H1 (cell line): ENCODE measurements at regions not wholly inside any gene's neighbourhood (a gene's known extent, or its start where the extent isn't known, plus 50 kb on each side); places are given as distances from the start of the nearest gene placed in this dataset.

Experiments used
- CTCF ChIA-PET: fragments of 300-600 bp; sonication (Branson Sonifier 250); formaldehyde crosslinking; loops from one replicate; lab custom pipeline; 2021; ENCODE audit not compliant: partially characterized antibody; lab: Charles Lee
- POLR2A ChIA-PET: fragments of 300-600 bp; sonication (Branson Sonifier 250); formaldehyde crosslinking; loops from one replicate; lab custom pipeline; 2021; ENCODE audit warnings: inconsistent platforms; ENCODE audit not compliant: partially characterized antibody; lab: Charles Lee
- DNase-seq, 2 experiments: peaks; one replicate each; pipeline versions ENCODE4 v3.0.0 to v3.0.0-alpha.2; 2010 to 2022; ENCODE audit warnings: low spot score in 2 of 2, low read depth in 1 of 2, mixed read lengths in 1 of 2
- FAIRE-seq: peaks from 2 replicates; lab custom pipeline; 2011; peaks lifted over from hg19 to GRCh38; lab: Jason Lieb, UNC
- H2AFZ ChIP-seq: 2 replicates; pipeline ENCODE4 v1.8.1; 2012; ENCODE audit warnings: low read length, inconsistent platforms
- H2AK5ac ChIP-seq: 2 replicates; pipeline ENCODE4 v1.6.1; 2013; ENCODE audit warnings: low read depth, low read length
- H2BK120ac ChIP-seq: replicated peaks from 2 replicates; pipeline ENCODE3; 2013; ENCODE audit warnings: low read depth, low read length, inconsistent platforms
- H2BK12ac ChIP-seq: 2 replicates; pipeline ENCODE4 v1.6.1; 2013; ENCODE audit warnings: low read depth, low read length
- H2BK15ac ChIP-seq: 2 replicates; pipeline ENCODE4 v1.6.1; 2013; ENCODE audit warnings: low read length
- H2BK20ac ChIP-seq: 2 replicates; pipeline ENCODE4 v1.6.1; 2013; ENCODE audit warnings: low read length
- H2BK5ac ChIP-seq: 2 replicates; pipeline ENCODE4 v1.6.1; 2013; ENCODE audit warnings: low read depth, low read length
- H3K14ac ChIP-seq: 2 replicates; pipeline ENCODE4 v1.6.1; 2013; ENCODE audit warnings: inconsistent platforms; ENCODE audit not compliant: insufficient read length
- H3K18ac ChIP-seq: 2 replicates; pipeline ENCODE4 v1.6.1; 2013; ENCODE audit warnings: low read length; ENCODE audit errors: extremely low read depth
- H3K23ac ChIP-seq: 2 replicates; pipeline ENCODE4 v1.6.1; 2013; ENCODE audit warnings: inconsistent platforms; ENCODE audit not compliant: insufficient read length
- H3K23me2 ChIP-seq: 2 replicates; pipeline ENCODE4 v1.6.1; 2013; ENCODE audit warnings: low read depth, low read length
- H3K27ac ChIP-seq: 2 replicates; pipeline ENCODE4 v1.6.1; 2011; ENCODE audit warnings: low read depth, low read length, inconsistent platforms
- H3K27me3 ChIP-seq, 4 experiments: replicated peaks in 1 of 4; 1 replicate in 1 of 4; 2 replicates in 3 of 4; pipeline versions ENCODE4 v1.6.1 to v1.8.1; 2011 to 2013; ENCODE audit warnings: low read length in 3 of 4, mild to moderate bottlenecking in 3 of 4, inconsistent platforms in 2 of 4, mixed read lengths in 2 of 4, moderate library complexity in 1 of 4; ENCODE audit not compliant: control insufficient read depth in 3 of 4, insufficient read depth in 3 of 4; ENCODE audit errors: extremely low read depth in 1 of 4
- H3K36me3 ChIP-seq, 4 experiments: 2 replicates each; pipeline versions ENCODE4 v1.6.1 to v1.8.1; 2011 to 2013; ENCODE audit warnings: mild to moderate bottlenecking in 4 of 4, low read length in 3 of 4, moderate library complexity in 2 of 4, control low read depth in 1 of 4, inconsistent platforms in 1 of 4; ENCODE audit not compliant: insufficient read depth in 4 of 4, control insufficient read depth in 2 of 4
- H3K4ac ChIP-seq: replicated peaks from 2 replicates; pipeline ENCODE3; 2013; ENCODE audit warnings: low read length, low read depth, mixed read lengths, inconsistent platforms; ENCODE audit not compliant: insufficient read length
- H3K4me1 ChIP-seq, 4 experiments: replicated peaks in 1 of 4; 1 replicate in 1 of 4; 2 replicates in 3 of 4; pipeline versions ENCODE4 v1.6.1 to v1.8.1; 2011 to 2013; ENCODE audit warnings: low read length in 3 of 4, inconsistent platforms in 2 of 4, mixed read lengths in 1 of 4; ENCODE audit not compliant: insufficient read depth in 4 of 4, control insufficient read depth in 3 of 4
- H3K4me2 ChIP-seq, 2 experiments: 2 replicates each; pipeline versions ENCODE4 v1.6.1 to v1.8.1; 2011 to 2013; ENCODE audit warnings: low read depth in 2 of 2, low read length in 2 of 2, control low read depth in 1 of 2, inconsistent platforms in 1 of 2, mild to moderate bottlenecking in 1 of 2; ENCODE audit not compliant: insufficient read depth in 1 of 2
- H3K4me3 ChIP-seq, 4 experiments: fragments of 200-600, 300-600 bp in 1 of 4; sonication (generic), shearing (Covaris generic), sonication (Bioruptor Twin) in 1 of 4; 2 replicates each; pipeline versions ENCODE4 v1.5.1 to v1.8.1; 2011 to 2016; ENCODE audit warnings: low read length in 4 of 4, low read depth in 3 of 4, control low read depth in 2 of 4, inconsistent platforms in 2 of 4, mild to moderate bottlenecking in 2 of 4, mixed read lengths in 1 of 4, moderate library complexity in 1 of 4; ENCODE audit not compliant: insufficient read depth in 2 of 4; ENCODE audit errors: extremely low read depth in 1 of 4
- H3K56ac ChIP-seq: replicated peaks from 2 replicates; pipeline ENCODE3; 2013; ENCODE audit warnings: low read depth, mild to moderate bottlenecking, mixed read lengths, low read length, inconsistent platforms; ENCODE audit not compliant: insufficient read length
- H3K79me1 ChIP-seq: 2 replicates; pipeline ENCODE4 v1.6.1; 2013; ENCODE audit warnings: low read depth, low read length, control low read depth
- H3K79me2 ChIP-seq, 2 experiments: 2 replicates each; pipeline versions ENCODE4 v1.6.1 to v1.8.1; 2012 to 2013; ENCODE audit warnings: low read length in 2 of 2, mild to moderate bottlenecking in 2 of 2, inconsistent platforms in 1 of 2; ENCODE audit not compliant: insufficient read depth in 2 of 2, control insufficient read depth in 1 of 2
- H3K9ac ChIP-seq, 4 experiments: replicated peaks in 1 of 4; 1 replicate in 1 of 4; 2 replicates in 3 of 4; pipeline versions ENCODE4 v1.6.1 to v1.8.1; 2011 to 2013; ENCODE audit warnings: low read depth in 3 of 4, low read length in 3 of 4, control low read depth in 2 of 4, mild to moderate bottlenecking in 2 of 4, moderate library complexity in 2 of 4, inconsistent platforms in 1 of 4; ENCODE audit errors: extremely low read depth in 1 of 4
- H3K9me3 ChIP-seq, 2 experiments: 2 replicates each; pipeline versions ENCODE4 v1.6.1 to v1.8.1; 2012 to 2013; ENCODE audit warnings: mild to moderate bottlenecking in 2 of 2, moderate library complexity in 2 of 2, control low read depth in 1 of 2, inconsistent platforms in 1 of 2, low read depth in 1 of 2, low read length in 1 of 2, mixed read lengths in 1 of 2; ENCODE audit not compliant: insufficient read depth in 2 of 2
- H4K20me1 ChIP-seq, 2 experiments: replicated peaks in 1 of 2; 2 replicates each; pipeline versions ENCODE3 to v1.8.1; 2011 to 2013; ENCODE audit warnings: inconsistent platforms in 2 of 2, low read length in 2 of 2, mild to moderate bottlenecking in 1 of 2; ENCODE audit not compliant: insufficient read depth in 2 of 2, control insufficient read depth in 1 of 2
- H4K5ac ChIP-seq: 2 replicates; pipeline ENCODE4 v1.6.1; 2013; ENCODE audit warnings: low read length, low read depth, mixed read lengths, inconsistent platforms; ENCODE audit not compliant: insufficient read length
- H4K8ac ChIP-seq: 2 replicates; pipeline ENCODE4 v1.8.0; 2013; ENCODE audit warnings: mild to moderate bottlenecking, moderate library complexity, low read length, inconsistent platforms; ENCODE audit not compliant: insufficient read depth; ENCODE audit errors: extremely low read depth
- H4K91ac ChIP-seq: replicated peaks from 2 replicates; pipeline ENCODE3; 2013; ENCODE audit warnings: low read length, mixed read lengths, inconsistent platforms; ENCODE audit not compliant: insufficient read length
- CREB1 ChIP-seq: IDR thresholded peaks from 2 replicates; pipeline ENCODE4 v1.6.1; 2012; ENCODE audit warnings: inconsistent platforms
- JUND ChIP-seq: IDR thresholded peaks from 2 replicates; pipeline ENCODE4 v1.6.1; 2011; ENCODE audit warnings: mild to moderate bottlenecking, improper control_type of control experiment, low read length
- WGBS, 2 experiments: shearing (Covaris generic) in 1 of 2; methylation state at CpG; one replicate each; pipeline versions ENCODE4 v1.1.6 to v1.1.7; 2013 to 2015; ENCODE audit warnings: low lambda C conversion rate in 2 of 2, mixed read lengths in 2 of 2, inconsistent platforms in 1 of 2, low coverage in 1 of 2, missing lambda C conversion rate in 1 of 2; ENCODE audit not compliant: insufficient replicate concordance in 2 of 2, insufficient coverage in 1 of 2, insufficient read length in 1 of 2; ENCODE audit errors: extremely low coverage in 1 of 2, missing lambda C conversion rate in 1 of 2; 5-methylcytosine and 5-hydroxymethylcytosine counted together

- Histone ChIP-seq H3K4me3 (no peak overlapping the region), H3K4me2 (no peak overlapping the region), H2BK12ac (no peak overlapping the region), H3K79me2 (no peaks in the 10 kb centered on the region), H3K36me3 (no peaks in the 10 kb centered on the region), H4K20me1 (no peaks in the 10 kb centered on the region), H3K18ac (no peak overlapping the region), H3K23me2 (no peaks in the 10 kb centered on the region), H2BK120ac (no peak overlapping the region), H2AFZ (no peak overlapping the region), H3K9me3 (no peaks in the 10 kb centered on the region), H3K14ac (no peak overlapping the region), H3K27ac (no peak overlapping the region), H3K56ac (no peak overlapping the region), H3K27me3 (no peaks in the 10 kb centered on the region), H2BK15ac (no peak overlapping the region), H2BK20ac (no peak overlapping the region), H4K5ac (no peak overlapping the region), H4K8ac (no peak overlapping the region), H3K23ac (no peak overlapping the region), H4K91ac (no peak overlapping the region), H3K79me1 (no peaks in the 10 kb centered on the region), H3K9ac (no peak overlapping the region), H3K4me1 (peaks cover 0 to 3% (median 1%) of the 10 kb centered on the region in 4 experiments; a peak in 2 of 7 replicates), H2AK5ac (no peak overlapping the region), H2BK5ac (no peak overlapping the region), H3K4ac (no peak overlapping the region)
- DNase-seq (no peak), FAIRE-seq (no peak)
- CTCF ChIA-PET: no interaction called here
- POLR2A ChIA-PET: no interaction called here
- 70% methylated on average over 5 of the region's 5 CpGs; no CpG with 5 or more reads in 1 of the 2 experiments for WGBS, 2 experiments
- no peak for TF ChIP-seq CREB1
- peak; percentile 27; the same call in 1 of the 2 replicates for TF ChIP-seq JUND
These were observed 115.4 kb upstream of the FOXG1 start for GRCh38 chr14:28651148-28651547.
